SKM-1 (cell line): ENCODE measurements at regions not wholly inside any gene's neighbourhood (a gene's known extent, or its start where the extent isn't known, plus 50 kb on each side); places are given as distances from the start of the nearest gene placed in this dataset.
"Not testable (repeated sequence)": the region's sequence is repeated elsewhere in the genome, so short reads cannot be mapped to it uniquely, and the experiment has no call there.

Source experiments
- DNase-seq: peaks from one replicate; lab custom pipeline; 2025; ENCODE audit not compliant: unreplicated experiment; lab: John Stamatoyannopoulos, UW

DNA sequence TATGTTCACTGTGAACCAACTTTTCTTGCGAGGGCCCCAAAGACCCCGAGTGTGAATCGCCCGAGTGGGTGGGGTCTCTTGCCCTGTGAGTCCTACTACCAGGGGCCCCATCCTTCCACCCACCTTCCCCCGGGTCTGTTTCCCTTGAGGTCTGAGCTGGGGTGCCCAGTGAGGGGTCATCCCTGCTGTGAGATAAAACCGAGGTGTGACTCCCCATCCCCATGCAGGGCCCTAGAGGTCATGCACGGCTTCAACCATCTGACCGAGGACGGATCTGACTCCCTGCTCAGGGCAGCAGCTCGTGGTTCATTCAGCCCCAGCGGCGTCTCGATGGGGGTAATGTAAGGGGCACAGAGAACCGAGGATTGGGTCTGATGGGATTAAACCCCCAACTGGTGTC lies 103.1 kb upstream of the SULF2 start:
- no peak for DNase-seq

DNA sequence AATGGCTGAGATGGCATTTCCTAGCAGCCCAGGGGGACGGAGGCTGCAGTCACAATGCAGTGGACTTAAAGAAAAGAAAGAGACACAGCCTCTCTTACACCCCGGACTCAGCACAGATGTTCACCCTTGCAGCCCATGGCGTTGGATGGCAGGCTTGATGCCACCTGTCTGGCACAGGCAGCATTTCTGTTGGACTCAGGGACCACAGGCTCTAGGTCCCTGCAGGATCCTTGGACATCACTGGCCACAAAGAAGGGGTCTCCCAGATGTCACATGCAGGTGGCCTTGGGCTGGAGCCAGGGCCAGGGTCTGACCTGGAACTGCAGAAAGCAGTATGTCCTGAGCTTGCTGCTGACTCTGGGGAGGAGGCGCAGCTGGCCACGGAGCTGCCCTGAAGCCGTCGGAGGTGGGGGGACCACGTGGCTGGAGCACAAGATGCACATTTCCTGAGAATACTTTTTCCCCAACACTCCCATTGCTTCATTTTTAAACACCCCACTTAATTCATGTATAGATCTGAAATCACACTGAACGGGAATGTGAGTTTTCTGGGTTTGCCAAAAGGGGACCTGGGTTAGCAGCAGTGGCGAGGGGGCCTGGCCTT lies 102.3 kb upstream of the SULF2 start:
- DNase-seq: no peak

- no peak for DNase-seq
These were observed 101.8 kb upstream of the SULF2 start for GRCh38 chr20:47887064-47887463.

DNA sequence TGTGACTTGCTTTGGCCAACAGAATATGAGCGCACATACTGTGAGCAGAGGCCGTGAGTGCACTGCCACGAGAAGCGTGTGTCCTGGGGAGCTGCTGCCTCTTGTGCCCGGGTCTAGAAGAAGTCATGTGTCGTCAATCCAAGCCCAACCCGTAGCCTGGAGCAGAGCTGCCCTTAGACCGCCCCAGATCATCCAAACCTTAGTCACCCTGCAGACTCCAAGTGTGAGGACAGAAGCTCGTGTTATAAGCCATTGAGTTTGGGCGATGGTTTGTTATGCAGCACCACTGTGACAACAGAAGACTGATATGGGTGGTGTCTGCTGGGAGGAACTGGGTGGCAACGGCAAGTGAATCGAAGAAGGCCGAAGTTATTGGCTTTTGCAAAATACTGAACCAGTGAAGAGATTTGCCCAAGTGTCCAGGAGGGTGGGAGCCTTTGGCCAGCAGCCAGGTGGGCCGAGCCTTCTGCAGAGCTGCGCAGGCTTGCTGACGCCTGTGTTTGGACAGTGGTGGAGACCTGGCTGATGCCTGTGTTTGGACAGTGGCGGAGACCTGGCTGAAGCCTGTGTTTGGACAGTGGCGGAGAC lies 101.3 kb upstream of the SULF2 start:
- no peak for DNase-seq

DNA sequence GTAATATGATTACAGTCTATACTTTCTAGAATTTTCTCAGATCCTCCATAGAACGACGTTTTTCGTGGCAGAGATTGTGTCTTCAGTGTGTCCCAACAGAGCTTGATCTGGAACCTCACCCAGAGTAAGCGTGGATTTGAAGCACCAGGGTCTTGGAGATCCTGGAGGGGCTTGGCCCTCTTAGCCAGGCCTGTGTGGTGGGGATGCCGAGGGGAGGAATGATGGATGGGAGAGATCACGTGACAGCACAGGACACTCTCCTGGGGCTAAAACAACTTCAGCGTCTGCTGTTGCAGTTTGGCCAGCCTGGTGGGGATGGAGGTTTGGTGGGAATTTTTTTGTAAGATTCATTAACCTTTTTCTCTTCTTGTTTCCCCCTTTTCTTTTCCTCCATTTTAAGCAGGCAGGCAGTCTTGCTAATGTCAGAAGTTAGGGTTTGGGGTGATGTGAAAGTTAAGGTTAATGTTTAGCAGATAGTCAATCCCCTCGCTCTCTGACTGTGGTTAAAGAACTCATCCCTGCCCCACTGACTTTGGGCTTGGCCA lies 100.7 kb upstream of the SULF2 start:
- DNase-seq: no peak

DNA sequence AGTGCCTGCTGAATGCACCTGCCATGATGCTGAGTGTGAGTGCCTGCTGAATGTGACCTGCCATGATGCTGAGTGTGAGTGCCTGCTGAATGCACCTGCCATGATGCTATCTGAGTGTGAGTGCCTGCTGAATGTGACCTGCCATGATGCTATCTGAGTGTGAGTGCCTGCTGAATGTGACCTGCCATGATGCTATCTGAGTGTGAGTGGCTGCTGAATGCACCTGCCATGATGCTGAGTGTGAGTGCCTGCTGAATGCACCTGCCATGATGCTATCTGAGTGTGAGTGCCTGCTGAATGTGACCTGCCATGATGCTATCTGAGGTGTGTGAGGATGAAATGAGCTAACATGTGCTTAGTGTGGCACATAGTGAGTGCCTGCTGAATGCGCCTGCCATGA lies 98.7 kb upstream of the SULF2 start:
- not testable (repeated sequence) for DNase-seq

DNA sequence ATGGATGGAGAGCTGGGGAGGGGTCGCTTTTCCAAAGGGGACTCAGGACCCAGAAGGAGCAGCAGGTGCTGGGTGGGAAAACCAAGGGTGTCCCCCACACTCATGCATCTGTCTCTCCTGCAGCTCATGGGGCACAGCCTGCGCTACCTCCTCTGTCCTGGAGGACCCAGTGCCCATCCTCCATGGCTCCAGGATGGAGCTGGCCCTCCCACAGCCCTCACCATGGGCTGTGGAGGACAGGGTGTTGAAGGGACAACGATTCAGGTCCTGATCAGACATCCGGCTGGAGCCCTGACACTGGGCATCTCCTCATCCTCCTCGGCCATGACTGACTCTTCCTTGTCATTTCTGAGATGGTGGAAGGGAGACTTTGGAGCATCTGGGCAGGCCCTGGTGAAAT lies 97.9 kb upstream of the SULF2 start:
- DNase-seq: no peak

DNA sequence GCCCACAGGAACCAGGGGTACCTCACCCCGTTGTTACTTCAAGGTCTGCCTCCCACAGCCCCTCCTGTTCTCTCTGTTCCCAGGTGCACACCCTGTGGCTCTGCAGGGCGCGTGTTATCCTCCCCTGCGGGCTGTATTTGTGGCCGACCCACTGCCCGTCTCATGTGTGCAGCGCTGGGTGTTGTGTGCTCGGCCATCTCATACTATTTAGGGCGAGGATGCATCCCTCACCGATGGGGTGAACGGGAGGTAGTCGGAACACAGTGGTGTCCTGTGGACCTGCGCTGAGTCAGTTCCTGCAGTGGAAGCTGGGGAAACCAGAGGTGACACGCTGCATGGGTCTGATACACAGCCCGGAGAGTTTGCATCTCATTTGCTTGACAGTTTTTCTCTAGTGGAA lies 94.5 kb upstream of the SULF2 start:
- no peak for DNase-seq

DNA sequence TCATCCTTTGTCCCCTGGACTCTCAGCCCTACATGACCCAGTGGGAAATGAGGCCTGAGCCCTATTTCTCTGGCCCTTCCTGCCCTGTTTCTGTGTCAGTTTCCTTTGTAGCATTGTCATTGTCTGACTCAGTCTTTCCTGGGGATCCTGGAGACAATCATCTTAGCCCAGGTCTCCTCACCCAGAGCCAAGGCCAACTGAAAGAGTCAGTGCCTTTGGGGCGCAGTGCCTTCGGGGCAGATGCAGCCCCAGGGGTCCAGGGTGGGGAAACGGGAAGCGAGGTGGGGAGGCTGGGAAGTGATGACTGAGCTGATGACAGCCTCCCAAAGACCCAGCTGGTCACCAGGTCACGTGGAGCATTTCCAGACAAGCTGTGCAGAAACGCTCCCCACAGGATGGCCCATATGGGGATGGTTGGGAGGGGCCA lies 93.3 kb upstream of the SULF2 start:
- DNase-seq: no peak

DNA sequence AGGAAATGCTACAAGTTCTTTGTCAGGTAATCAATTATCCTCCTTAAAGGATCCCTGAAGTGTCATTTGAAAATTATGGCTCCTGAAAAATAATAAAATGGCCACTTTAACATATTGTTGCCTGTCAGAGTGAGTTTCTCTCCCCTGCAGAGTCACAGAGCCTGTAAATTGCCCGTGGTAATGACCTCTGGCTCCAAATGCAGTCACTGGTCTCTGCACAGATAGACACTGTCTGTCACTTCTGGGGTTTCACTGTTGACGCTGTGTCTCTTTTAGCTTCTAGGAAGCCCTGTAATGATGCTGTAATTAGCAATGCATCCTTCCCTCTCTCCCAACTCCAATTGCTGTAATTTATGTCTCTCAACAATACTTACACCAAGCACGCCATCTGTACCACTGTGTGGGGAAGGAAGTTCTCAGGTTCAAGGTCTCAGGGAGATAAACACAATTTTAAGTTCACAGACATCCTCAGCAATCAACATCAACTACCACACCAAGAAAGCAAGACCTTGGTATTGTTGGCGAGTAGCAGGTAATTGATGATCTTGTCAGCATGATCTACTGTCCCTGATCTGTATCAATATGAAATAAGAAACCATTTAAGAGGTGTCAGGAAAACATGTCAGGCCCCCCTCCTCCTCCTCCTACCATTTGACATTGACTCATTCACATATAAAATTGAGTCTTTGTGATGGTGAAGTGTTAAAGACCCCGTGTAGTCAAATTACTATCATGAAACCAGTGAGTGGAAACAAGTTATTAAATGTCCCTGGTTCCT lies 91.2 kb upstream of the SULF2 start:
- DNase-seq: no peak

DNA sequence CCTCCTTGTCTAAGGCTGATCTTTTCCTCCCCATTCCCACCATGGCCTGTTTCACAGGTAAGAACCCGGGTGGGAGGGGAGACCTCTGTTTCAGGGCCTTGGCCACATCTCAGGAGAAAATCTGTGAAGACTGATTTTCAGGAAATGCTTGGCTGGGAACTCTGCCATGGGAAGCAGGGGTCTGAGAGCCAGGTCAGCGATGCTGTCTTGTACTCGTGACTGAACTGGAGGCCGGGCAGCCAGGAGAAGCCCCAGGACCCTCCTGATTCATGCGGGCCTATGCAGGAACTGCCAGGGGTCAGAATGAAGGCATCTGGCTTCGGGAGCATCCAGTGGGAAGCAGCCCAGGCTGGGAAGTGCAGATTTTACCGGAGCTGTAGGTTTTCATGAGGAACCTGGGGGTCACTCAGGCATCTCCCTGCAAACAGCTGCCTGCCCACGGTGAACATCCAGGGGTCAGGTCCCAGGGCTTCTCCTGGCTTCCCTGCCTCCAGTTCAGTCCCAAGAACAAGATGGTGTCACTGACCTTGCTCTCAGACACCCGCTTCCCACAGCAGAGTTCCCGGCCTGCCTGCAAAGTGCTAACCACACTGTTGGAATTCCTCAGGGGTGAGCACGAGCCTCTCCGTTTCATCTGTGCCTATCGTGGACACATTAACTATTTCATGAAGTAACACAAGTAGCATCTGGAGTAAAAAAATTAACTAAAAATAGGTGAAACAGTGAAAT lies 90.2 kb upstream of the SULF2 start:
- DNase-seq: no peak

- DNase-seq: no peak
These were observed 87.1 kb upstream of the SULF2 start for GRCh38 chr20:47872341-47872740.

DNA sequence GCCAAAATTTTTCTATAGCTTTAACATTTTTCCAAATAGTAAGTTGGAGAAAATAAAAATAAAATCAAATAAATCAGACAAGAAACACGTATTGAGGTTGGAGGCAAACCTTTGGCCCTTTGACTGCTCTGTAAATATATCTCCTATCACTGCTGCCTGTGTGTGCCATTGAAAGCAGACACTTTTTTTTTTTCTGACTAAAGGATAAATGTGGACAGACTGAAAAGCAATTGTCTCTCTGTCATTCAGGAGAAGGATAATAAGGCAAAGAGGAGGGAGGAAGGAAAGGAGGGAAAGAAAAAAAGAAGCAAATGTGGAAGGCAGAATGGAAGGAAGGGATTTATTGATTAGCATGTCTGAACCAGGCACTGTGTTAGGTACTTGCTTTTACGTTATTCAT lies 85.2 kb upstream of the SULF2 start:
- DNase-seq: no peak

- DNase-seq: no peak
These were observed 83.5 kb upstream of the SULF2 start for GRCh38 chr20:47868744-47869143.

DNA sequence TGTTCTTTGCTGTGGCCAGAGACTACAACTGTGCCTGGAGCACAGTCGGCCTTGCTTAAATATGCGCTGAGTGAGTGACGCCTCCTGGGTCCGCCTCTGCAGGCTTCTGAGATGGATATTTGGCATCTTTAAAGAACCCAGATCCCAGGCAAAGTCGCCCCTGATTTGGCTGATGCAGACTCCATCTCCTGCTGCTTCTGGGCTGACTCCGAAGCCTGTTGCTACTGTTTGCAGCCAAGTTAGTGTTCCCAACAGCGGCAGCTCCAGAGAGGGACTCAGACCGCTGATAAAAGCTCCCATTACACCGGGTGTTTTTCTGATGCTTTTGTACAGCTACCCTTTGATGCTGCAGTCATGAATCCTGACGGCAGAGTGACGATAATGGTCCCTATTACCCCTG lies 83.0 kb upstream of the SULF2 start:
- no peak for DNase-seq

GRCh38 chr20:47867831-47868230 lies 82.5 kb upstream of the SULF2 start:
- DNase-seq: no peak

DNA sequence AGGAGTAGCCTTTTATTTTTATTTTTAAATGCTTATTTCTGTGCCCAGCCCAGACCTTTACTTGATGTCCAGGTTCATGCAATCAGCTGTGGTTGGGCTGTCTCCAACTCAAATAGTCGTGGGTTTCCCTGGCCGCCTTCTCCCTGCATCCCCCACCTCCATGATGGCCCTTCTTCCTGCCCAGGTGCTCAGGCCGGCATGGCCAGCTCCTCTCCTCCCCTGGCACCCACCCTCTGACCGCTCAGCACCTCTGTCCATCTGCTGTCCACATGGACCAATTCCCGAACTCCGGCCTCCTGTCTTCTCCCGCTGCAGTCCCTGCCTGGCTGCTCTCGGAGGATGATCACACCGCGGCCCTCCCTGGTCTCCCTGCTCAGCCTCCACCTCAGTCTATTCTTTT lies 81.2 kb upstream of the SULF2 start:
- DNase-seq: no peak

DNA sequence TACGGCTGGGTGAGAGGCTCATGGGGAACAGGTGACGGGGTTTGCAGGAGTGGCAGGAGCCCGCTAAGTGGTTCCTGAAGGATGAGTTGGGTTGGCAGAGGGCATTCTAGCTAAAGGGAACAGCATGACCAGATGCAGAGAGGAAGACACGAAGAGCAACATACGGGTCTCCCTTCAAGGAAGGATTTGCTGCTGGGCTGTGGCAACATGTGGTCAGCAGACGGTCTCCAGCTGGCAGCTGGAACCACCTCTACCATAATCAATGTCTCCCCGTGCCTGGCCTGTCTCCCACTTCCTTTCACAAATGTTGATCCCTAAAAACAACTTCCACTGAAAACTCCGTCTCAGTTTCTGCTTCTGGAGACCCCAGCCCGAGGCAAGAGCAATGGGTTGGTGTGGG lies 80.6 kb upstream of the SULF2 start:
- DNase-seq: no peak

DNA sequence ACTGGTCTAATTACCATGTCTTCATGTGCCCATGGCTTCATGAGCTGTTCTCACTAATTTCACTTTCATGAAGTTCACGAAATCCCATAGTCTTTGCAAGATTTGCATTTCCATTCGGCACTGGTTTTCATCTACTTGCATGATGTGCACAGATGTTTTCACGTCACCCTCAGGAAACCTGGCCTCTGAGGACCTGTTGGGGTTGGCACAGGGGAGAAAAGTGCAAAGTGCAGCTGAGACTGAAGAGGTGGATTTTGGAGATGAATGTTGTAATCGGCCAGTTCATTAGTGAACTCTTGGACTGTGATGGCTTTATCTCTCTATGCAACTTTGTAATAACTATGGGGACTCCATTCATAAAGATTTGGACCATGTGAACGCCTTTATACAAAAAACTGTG lies 80.2 kb upstream of the SULF2 start:
- no peak for DNase-seq

- no peak for DNase-seq
These were observed 78.7 kb upstream of the SULF2 start for GRCh38 chr20:47863981-47864380.

DNA sequence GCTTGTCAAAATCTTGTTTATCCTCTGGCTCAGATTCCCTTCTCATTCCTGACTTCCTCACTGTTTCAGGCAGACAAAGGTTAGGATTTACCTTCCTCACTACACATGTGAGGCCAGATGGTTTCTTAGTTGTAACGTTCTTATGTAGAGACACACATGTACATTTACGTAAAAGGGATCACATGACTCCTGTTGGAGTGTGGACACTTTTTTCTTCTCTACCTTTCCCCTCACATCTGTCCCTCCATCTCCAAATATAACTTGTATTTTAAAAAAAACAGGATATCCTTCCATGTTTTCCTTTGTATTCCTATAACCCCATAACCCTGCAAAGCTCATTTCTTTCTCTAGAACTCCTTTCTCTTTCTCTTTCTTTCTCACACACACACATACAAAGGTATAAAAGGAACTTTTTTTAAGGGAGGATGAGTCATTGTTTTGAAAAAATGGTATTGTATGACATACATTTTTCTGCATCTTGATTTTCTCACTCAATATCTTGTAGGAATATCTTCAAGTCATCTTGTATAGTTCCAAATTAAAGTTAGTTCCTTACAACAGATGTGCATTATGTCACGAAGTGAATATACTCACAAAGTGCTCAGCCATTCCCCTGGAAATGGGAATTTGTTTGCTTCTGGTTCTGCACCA lies 78.2 kb upstream of the SULF2 start:
- no peak for DNase-seq
